ENCODE measurements at regions not wholly inside any gene's neighbourhood (a gene's known extent, or its start where the extent isn't known, plus 50 kb on each side); places are given as distances from the start of the nearest gene placed in this dataset.
A peak's percentile ranks its signal among the peaks of the same experiment; 100 is the strongest.

DNA sequence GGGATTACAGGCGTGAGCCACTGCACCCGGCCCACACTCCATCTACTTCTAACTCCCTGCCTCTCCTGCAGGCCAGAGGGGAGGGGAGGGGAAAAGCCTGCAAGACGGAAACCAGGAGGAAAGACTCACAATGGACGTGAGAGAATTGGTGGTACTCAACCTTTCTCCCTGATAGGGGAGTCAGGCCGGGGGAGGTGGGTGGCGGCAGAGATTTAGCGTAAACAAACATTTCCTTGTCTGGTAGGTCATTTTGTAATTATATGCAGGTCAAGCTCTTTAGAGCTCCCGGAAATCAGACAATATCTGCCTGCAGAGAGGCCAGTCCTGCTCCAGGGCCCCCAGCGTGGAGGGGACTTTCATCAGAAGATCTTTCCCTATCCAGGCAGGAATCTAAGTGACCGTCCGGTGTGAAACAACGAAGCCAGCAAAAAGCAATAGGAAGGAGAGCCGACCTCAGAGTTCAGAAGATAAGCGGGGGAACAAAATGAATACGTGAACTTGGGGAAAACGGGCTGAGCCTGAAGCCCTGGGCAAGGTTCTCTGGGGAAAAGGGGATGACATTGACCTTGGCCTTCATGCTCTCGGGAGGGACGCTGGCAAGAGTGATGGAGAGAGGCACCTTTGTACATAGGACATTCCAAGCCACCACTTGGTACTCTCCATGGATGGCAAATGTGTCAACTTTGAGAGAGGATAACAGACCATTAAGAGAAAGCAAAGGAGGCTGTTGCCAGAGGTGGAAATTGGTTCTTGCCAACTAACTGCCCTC, 62.3 kb downstream of the SPRING1 start:
- no peak overlapping the region for H3K4me3 ChIP-seq (ENCODE audit: low read length in 3 of 3)
- TF ChIP-seq, protein P1, sequence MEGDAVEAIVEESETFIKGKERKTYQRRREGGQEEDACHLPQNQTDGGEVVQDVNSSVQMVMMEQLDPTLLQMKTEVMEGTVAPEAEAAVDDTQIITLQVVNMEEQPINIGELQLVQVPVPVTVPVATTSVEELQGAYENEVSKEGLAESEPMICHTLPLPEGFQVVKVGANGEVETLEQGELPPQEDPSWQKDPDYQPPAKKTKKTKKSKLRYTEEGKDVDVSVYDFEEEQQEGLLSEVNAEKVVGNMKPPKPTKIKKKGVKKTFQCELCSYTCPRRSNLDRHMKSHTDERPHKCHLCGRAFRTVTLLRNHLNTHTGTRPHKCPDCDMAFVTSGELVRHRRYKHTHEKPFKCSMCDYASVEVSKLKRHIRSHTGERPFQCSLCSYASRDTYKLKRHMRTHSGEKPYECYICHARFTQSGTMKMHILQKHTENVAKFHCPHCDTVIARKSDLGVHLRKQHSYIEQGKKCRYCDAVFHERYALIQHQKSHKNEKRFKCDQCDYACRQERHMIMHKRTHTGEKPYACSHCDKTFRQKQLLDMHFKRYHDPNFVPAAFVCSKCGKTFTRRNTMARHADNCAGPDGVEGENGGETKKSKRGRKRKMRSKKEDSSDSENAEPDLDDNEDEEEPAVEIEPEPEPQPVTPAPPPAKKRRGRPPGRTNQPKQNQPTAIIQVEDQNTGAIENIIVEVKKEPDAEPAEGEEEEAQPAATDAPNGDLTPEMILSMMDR (IDR thresholded peaks at IDR 0.05; ENCODE audit: borderline replicate concordance, extremely low read depth, insufficient read depth): no peak
- FAIRE-seq (no peak), DNase-seq (peak in 2 of 5 donors; percentile 26 to 68)
- no peak overlapping the region for H3K9ac ChIP-seq (ENCODE audit: low read length in 3 of 3)
- intact Hi-C loops (cut with DNase I): no loop called here
- H3K36me3 ChIP-seq (ENCODE audit: control insufficient read depth in 2 of 3, insufficient read depth in 3 of 3, low read length in 3 of 3): no peaks in the 10 kb centered on the region
- H3K4me1 ChIP-seq (ENCODE audit: control insufficient read depth in 2 of 3, insufficient read depth in 2 of 3, low read depth in 1 of 3, low read length in 3 of 3): peaks cover 0 to 4% (median 0%) of the 10 kb centered on the region in 3 donors
- H3K27me3 ChIP-seq (ENCODE audit: control insufficient read depth, insufficient read depth, low read length): no peaks in the 10 kb centered on the region
- no peak overlapping the region for H3K27ac ChIP-seq (ENCODE audit: low read depth in 2 of 2, low read length in 2 of 2)
- no peaks in the 10 kb centered on the region for H3K9me3 ChIP-seq (ENCODE audit: control insufficient read depth in 2 of 3, insufficient read depth in 1 of 3, low read length in 3 of 3)

DNA sequence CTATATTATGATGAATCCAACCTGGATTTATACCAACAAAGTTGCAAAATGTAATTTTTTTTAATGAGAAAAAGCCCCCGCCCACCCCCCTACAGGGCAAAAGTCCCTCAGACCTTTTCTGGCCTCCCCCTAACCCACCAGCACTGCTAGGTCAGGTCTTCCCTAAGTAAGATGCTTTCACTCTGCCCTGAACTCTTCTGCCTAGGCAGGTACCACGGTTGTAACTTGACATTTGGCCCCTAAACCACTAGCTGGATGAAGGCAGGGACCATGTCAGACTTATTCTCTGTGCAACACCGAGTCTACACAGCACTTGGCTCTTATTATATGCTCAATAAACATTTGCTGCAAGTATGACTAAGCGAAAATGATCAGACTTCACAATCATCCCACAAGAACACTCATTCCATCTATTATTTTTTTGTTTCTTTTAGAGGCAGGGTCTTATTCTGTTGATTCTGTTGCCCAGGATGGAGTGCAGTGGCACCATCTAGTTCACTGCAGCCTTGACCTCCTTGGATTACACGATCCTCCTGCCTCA, 63.2 kb downstream of the SPRING1 start:
- H3K27ac ChIP-seq (ENCODE audit: low read depth in 2 of 2, low read length in 2 of 2): no peak overlapping the region
- no peak overlapping the region for H3K9ac ChIP-seq (ENCODE audit: low read length in 3 of 3)
- TF ChIP-seq, protein P1 (IDR thresholded peaks at IDR 0.05; ENCODE audit: borderline replicate concordance, extremely low read depth, insufficient read depth): no peak
- no peak for DNase-seq
- H3K9me3 ChIP-seq (ENCODE audit: control insufficient read depth in 2 of 3, insufficient read depth in 1 of 3, low read length in 3 of 3): no peaks in the 10 kb centered on the region
- H3K36me3 ChIP-seq (ENCODE audit: control insufficient read depth in 2 of 3, insufficient read depth in 3 of 3, low read length in 3 of 3): no peaks in the 10 kb centered on the region
- peaks cover 0 to 4% (median 0%) of the 10 kb centered on the region in 3 donors for H3K4me1 ChIP-seq (ENCODE audit: control insufficient read depth in 2 of 3, insufficient read depth in 2 of 3, low read depth in 1 of 3, low read length in 3 of 3)
- no peaks in the 10 kb centered on the region for H3K27me3 ChIP-seq (ENCODE audit: control insufficient read depth, insufficient read depth, low read length)
- H3K4me3 ChIP-seq (ENCODE audit: low read length in 3 of 3): no peak overlapping the region
- intact Hi-C loops (cut with DNase I): no loop called here
- no peak for FAIRE-seq

DNA sequence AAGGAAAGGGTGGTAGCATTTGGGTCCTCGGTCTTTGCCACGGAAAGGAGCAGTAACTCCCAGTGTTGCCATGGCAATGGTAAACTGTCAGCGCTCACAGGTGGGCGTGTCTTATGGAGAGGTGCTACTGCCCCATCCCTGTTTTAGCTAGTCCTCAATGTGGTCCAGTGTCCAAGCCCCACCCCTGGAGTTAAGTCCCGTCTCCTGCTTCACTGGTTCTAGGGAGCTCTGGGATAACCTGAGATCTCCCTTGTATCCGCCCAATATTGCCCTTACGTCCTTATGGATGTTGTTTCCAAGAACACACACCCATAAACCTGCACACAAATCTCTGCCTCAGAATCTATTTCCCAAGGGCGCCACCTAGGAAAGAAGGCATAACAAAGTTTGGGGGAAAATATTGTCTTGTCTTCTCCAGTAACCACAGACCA, 64.2 kb downstream of the SPRING1 start:
- no peak overlapping the region for H3K27ac ChIP-seq (ENCODE audit: low read depth in 2 of 2, low read length in 2 of 2)
- intact Hi-C loops (cut with DNase I): no loop called here
- TF ChIP-seq, protein P1 (IDR thresholded peaks at IDR 0.05; ENCODE audit: borderline replicate concordance, extremely low read depth, insufficient read depth): no peak
- no peak overlapping the region for H3K9ac ChIP-seq (ENCODE audit: low read length in 3 of 3)
- H3K4me3 ChIP-seq (ENCODE audit: low read length in 3 of 3): no peak overlapping the region
- H3K9me3 ChIP-seq (ENCODE audit: control insufficient read depth in 2 of 3, insufficient read depth in 1 of 3, low read length in 3 of 3): no peaks in the 10 kb centered on the region
- FAIRE-seq (no peak), DNase-seq (no peak)
- peaks cover 0 to 4% (median 0%) of the 10 kb centered on the region in 3 donors for H3K4me1 ChIP-seq (ENCODE audit: control insufficient read depth in 2 of 3, insufficient read depth in 2 of 3, low read depth in 1 of 3, low read length in 3 of 3)
- no peaks in the 10 kb centered on the region for H3K27me3 ChIP-seq (ENCODE audit: control insufficient read depth, insufficient read depth, low read length)
- H3K36me3 ChIP-seq (ENCODE audit: control insufficient read depth in 2 of 3, insufficient read depth in 3 of 3, low read length in 3 of 3): no peaks in the 10 kb centered on the region

All from kidney (tissue), 13 donors.